ENCODE measurements at regions not wholly inside any gene's neighbourhood (a gene's known extent, or its start where the extent isn't known, plus 50 kb on each side); places are given as distances from the start of the nearest gene placed in this dataset.

GRCh38 chr3:79968418-79968817 lies 200.6 kb upstream of the ROBO1 start:
- TF ChIP-seq CTCF (IDR thresholded peaks at IDR 0.05) (no peak), POLR2A (IDR thresholded peaks at IDR 0.05) (no peak)

Measured in testis (tissue), 2 donors.